ENCODE measurements at regions not wholly inside any gene's neighbourhood (a gene's known extent, or its start where the extent isn't known, plus 50 kb on each side); places are given as distances from the start of the nearest gene placed in this dataset.

GRCh38 chr6:17006543-17006942 is 95.3 kb upstream of the STMND1 start:
- TF ChIP-seq CTCF (conservative IDR thresholded peaks at IDR 0.05; ENCODE audit: low read length), result no peak
- TF ChIP-seq EZH2phosphoT487 (IDR thresholded peaks at IDR 0.05; ENCODE audit: borderline replicate concordance, low read depth, low read length), result no peak
